ENCODE measurements at regions not wholly inside any gene's neighbourhood (a gene's known extent, or its start where the extent isn't known, plus 50 kb on each side); places are given as distances from the start of the nearest gene placed in this dataset.

- no peak for TF ChIP-seq CTCF (IDR thresholded peaks at IDR 0.05)
- no peak for TF ChIP-seq BHLHE40 (IDR thresholded peaks at IDR 0.05; ENCODE audit: low read depth, low read length)
- TF ChIP-seq RNF2 (IDR thresholded peaks at IDR 0.05; ENCODE audit: borderline replicate concordance, low read depth): no peak
- no peak for TF ChIP-seq NR3C1 (IDR thresholded peaks at IDR 0.05)
- TF ChIP-seq MAZ (IDR thresholded peaks at IDR 0.05; ENCODE audit: borderline replicate concordance, low read depth, low read length): no peak
- TF ChIP-seq POLR2A (IDR thresholded peaks at IDR 0.05; ENCODE audit: low read length): no peak
- no peak for TF ChIP-seq CBX2 (IDR thresholded peaks at IDR 0.05; ENCODE audit: borderline replicate concordance, low read depth)
- TF ChIP-seq ZC3H11A (IDR thresholded peaks at IDR 0.05): no peak
- no peak for TF ChIP-seq BCL3 (IDR thresholded peaks at IDR 0.05)
These were observed 298.5 kb downstream of the SI start for GRCh38 chr3:164779816-164780215.

Measured in A549 (cell line).